ENCODE measurements at regions not wholly inside any gene's neighbourhood (a gene's known extent, or its start where the extent isn't known, plus 50 kb on each side); places are given as distances from the start of the nearest gene placed in this dataset.

- TF ChIP-seq POLR2A (IDR thresholded peaks at IDR 0.05; ENCODE audit: low read depth, low read length): no peak
- TF ChIP-seq POLR2AphosphoS5 (IDR thresholded peaks at IDR 0.05; ENCODE audit: low read depth, low read length): no peak
- TF ChIP-seq TAF1 (IDR thresholded peaks at IDR 0.05; ENCODE audit: low read depth, low read length): no peak
- TF ChIP-seq POU2F2 (IDR thresholded peaks at IDR 0.05; ENCODE audit: low read depth, low read length): no peak
- no peak for TF ChIP-seq SPI1 (IDR thresholded peaks at IDR 0.05; ENCODE audit: low read depth, low read length)
- TF ChIP-seq PAX5 (IDR thresholded peaks at IDR 0.05; ENCODE audit: insufficient read depth, low read length, severe bottlenecking): no peak
Measured at GRCh38 chr12:17829813-17830212, 260.2 kb downstream of the RERGL start.

All from GM12891 (cell line).